Parathyroid adenoma (tissue), 2 donors: ENCODE measurements at regions not wholly inside any gene's neighbourhood (a gene's known extent, or its start where the extent isn't known, plus 50 kb on each side); places are given as distances from the start of the nearest gene placed in this dataset.

Source experiments
- H2AFZ ChIP-seq: fragments of 300-600 bp; sonication (generic); one replicate; pipeline ENCODE4 v1.7.0; 2017; ENCODE audit warnings: antibody characterized with exemption, mild to moderate bottlenecking
- H3K27ac ChIP-seq: fragments of 300-600 bp; sonication (generic); one replicate; pipeline ENCODE4 v1.7.0; 2017
- H3K27me3 ChIP-seq: fragments of 300-600 bp; sonication (generic); one replicate; pipeline ENCODE4 v1.7.0; 2017; ENCODE audit warnings: low read length; ENCODE audit not compliant: control insufficient read depth, insufficient read depth
- H3K36me3 ChIP-seq: fragments of 300-600 bp; sonication (generic); one replicate; pipeline ENCODE4 v1.7.0; 2017; ENCODE audit warnings: low read length; ENCODE audit not compliant: control insufficient read depth, insufficient read depth
- H3K4me1 ChIP-seq: fragments of 300-600 bp; sonication (generic); one replicate; pipeline ENCODE4 v1.7.0; 2017; ENCODE audit warnings: control low read depth
- H3K4me2 ChIP-seq: fragments of 300-600 bp; sonication (generic); one replicate; pipeline ENCODE4 v1.7.0; 2017; ENCODE audit warnings: low read length
- H3K4me3 ChIP-seq: fragments of 300-600 bp; sonication (generic); one replicate; pipeline ENCODE4 v1.7.0; 2017; ENCODE audit warnings: low read depth, low read length
- H3K79me2 ChIP-seq: fragments of 300-600 bp; sonication (generic); one replicate; pipeline ENCODE4 v1.7.0; 2017; ENCODE audit warnings: control low read depth
- H3K9ac ChIP-seq: fragments of 300-600 bp; sonication (generic); one replicate; pipeline ENCODE4 v1.7.0; 2017; ENCODE audit warnings: mild to moderate bottlenecking
- H3K9me3 ChIP-seq: fragments of 300-600 bp; sonication (generic); one replicate; pipeline ENCODE4 v1.7.0; 2017; ENCODE audit warnings: low read length; ENCODE audit not compliant: control insufficient read depth
- CTCF ChIP-seq: fragments of 300-600 bp; sonication (generic); IDR thresholded peaks from one replicate; pipeline ENCODE4 v1.7.0; 2017; ENCODE audit warnings: antibody characterized with exemption, mild to moderate bottlenecking
- donor health status: primary hyperparathyroidism.

GRCh38 chr7:13829914-13830900 lies 159.3 kb downstream of the ETV1 start:
- Histone ChIP-seq H3K9ac (no peak overlapping the region), H3K79me2 (no peaks in the 10 kb centered on the region), H3K4me2 (no peak overlapping the region), H2AFZ (no peak overlapping the region), H3K4me1 (no peaks in the 10 kb centered on the region), H3K4me3 (no peak overlapping the region), H3K36me3 (no peaks in the 10 kb centered on the region), H3K27me3 (no peaks in the 10 kb centered on the region), H3K9me3 (no peaks in the 10 kb centered on the region), H3K27ac (no peak overlapping the region)
- TF ChIP-seq CTCF: no peak

GRCh38 chr7:13832346-13832745 lies 157.1 kb downstream of the ETV1 start:
- Histone ChIP-seq H3K27ac (no peak overlapping the region), H3K4me3 (no peak overlapping the region), H2AFZ (no peak overlapping the region), H3K9ac (no peak overlapping the region), H3K36me3 (no peaks in the 10 kb centered on the region), H3K9me3 (no peaks in the 10 kb centered on the region), H3K79me2 (no peaks in the 10 kb centered on the region), H3K27me3 (no peaks in the 10 kb centered on the region), H3K4me2 (no peak overlapping the region), H3K4me1 (no peaks in the 10 kb centered on the region)
- no peak for TF ChIP-seq CTCF

GRCh38 chr7:13834328-13834761 lies 155.1 kb downstream of the ETV1 start:
- Histone ChIP-seq H3K4me1 (no peaks in the 10 kb centered on the region), H3K4me2 (no peak overlapping the region), H3K9me3 (no peaks in the 10 kb centered on the region), H3K27me3 (no peaks in the 10 kb centered on the region), H2AFZ (peak overlapping the region; percentile 11), H3K9ac (no peak overlapping the region), H3K79me2 (no peaks in the 10 kb centered on the region), H3K27ac (no peak overlapping the region), H3K4me3 (no peak overlapping the region), H3K36me3 (no peaks in the 10 kb centered on the region)
- no peak for TF ChIP-seq CTCF

GRCh38 chr7:13835442-13835841 lies 154.0 kb downstream of the ETV1 start:
- no peak overlapping the region for H3K27ac ChIP-seq

More at GRCh38 chr7:13835442-13835841, 154.0 kb downstream of the ETV1 start:
- Histone ChIP-seq H3K4me3 (no peak overlapping the region), H3K4me2 (no peak overlapping the region), H3K9me3 (no peaks in the 10 kb centered on the region), H3K36me3 (no peaks in the 10 kb centered on the region), H3K79me2 (no peaks in the 10 kb centered on the region), H3K4me1 (no peaks in the 10 kb centered on the region), H2AFZ (no peak overlapping the region), H3K9ac (no peak overlapping the region), H3K27me3 (no peaks in the 10 kb centered on the region)
- TF ChIP-seq CTCF: no peak
